ENCODE measurements at regions not wholly inside any gene's neighbourhood (a gene's known extent, or its start where the extent isn't known, plus 50 kb on each side); places are given as distances from the start of the nearest gene placed in this dataset.

DNA sequence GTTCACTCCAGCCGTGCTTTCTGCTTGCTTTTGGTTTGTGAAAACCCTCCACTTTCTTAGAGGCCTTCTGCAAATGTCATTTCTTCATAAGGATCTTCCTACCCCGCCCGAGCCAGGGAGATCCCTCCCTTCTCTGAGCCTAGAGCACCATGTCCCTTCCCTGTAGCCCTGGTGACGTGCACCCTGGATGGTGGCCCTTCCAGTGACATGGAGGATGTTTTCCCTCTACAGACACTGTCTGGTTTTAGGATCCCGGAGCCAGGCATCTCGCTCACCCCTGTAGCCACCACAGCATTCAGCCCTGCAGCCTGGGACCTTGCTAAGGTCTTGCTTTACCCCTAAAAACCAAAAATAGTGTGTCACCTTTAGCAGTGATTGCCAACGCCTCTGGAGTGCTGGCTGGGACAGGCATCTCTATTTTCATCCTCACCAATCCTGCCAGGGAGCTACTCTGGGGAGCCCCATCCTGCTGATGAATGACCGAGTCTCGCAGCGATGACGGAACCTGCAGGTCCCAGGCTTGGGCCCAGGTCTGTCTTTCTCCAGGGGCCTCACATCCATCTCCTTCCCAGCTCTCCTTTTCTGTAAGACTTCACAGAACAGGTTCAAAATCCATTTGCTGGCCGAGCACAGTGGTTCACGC, 394.1 kb upstream of the TNRC6C start:
- TF ChIP-seq, protein P1, sequence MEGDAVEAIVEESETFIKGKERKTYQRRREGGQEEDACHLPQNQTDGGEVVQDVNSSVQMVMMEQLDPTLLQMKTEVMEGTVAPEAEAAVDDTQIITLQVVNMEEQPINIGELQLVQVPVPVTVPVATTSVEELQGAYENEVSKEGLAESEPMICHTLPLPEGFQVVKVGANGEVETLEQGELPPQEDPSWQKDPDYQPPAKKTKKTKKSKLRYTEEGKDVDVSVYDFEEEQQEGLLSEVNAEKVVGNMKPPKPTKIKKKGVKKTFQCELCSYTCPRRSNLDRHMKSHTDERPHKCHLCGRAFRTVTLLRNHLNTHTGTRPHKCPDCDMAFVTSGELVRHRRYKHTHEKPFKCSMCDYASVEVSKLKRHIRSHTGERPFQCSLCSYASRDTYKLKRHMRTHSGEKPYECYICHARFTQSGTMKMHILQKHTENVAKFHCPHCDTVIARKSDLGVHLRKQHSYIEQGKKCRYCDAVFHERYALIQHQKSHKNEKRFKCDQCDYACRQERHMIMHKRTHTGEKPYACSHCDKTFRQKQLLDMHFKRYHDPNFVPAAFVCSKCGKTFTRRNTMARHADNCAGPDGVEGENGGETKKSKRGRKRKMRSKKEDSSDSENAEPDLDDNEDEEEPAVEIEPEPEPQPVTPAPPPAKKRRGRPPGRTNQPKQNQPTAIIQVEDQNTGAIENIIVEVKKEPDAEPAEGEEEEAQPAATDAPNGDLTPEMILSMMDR (IDR thresholded peaks at IDR 0.05; ENCODE audit: insufficient read depth, low read length, poor library complexity, severe bottlenecking), result no peak
- no peak for DNase-seq (ENCODE audit: extremely low read depth, insufficient read length)
- H3K27me3 ChIP-seq (replicated peaks; ENCODE audit: control insufficient read depth, insufficient read depth, low read length), result no peaks in the 10 kb centered on the region; the same call in 1 of the 2 replicates
- H3K36me3 ChIP-seq (ENCODE audit: control insufficient read depth, insufficient read depth, low read length), result no peaks in the 10 kb centered on the region
- no peak overlapping the region for H3K4me3 ChIP-seq (replicated peaks; ENCODE audit: low read depth, low read length)

DNA sequence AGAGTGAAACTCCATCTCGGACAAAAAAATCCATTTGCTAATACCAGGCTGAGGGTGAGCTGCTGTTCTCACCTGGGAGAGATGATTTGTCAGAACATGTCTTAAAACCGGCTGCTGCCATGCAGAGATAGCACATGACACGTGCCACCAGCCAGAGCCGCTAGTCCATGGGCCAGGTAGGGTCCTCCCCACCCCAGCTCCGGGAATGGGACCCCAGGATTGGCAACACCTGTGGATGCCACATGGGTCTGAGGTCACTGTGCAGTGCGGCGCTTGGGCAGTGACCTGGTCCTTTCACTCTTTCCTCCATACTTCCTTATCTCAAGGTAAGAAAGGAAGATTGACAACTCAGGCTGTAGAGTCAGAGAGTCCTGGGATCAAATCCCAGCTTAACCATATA, 393.3 kb upstream of the TNRC6C start:
- Histone ChIP-seq H3K36me3 (ENCODE audit: control insufficient read depth, insufficient read depth, low read length) (no peaks in the 10 kb centered on the region), H3K4me3 (replicated peaks; ENCODE audit: low read depth, low read length) (no peak overlapping the region), H3K27me3 (replicated peaks; ENCODE audit: control insufficient read depth, insufficient read depth, low read length) (no peaks in the 10 kb centered on the region; the same call in 1 of the 2 replicates)
- DNase-seq (ENCODE audit: extremely low read depth, insufficient read length), result no peak
- TF ChIP-seq, protein P1 (IDR thresholded peaks at IDR 0.05; ENCODE audit: insufficient read depth, low read length, poor library complexity, severe bottlenecking), result no peak

DNA sequence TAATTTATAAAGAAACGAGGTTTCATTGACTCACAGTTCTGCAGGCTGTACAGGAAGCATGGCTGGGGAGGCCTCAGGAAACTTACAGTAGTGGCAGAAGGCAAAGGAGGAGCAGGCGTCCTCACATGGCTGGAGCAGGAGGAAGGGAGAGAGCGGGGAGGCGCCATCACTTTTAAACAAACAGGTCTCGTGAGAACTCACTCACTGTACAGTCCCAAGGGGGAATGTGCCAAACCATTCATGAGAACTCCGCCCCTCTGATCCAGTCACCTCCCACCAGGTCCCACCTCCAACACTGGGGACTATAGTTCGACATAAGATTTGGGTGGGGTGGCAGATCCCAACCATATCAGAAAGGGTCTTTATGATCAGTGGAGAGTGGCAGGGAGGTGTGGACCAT, 392.4 kb upstream of the TNRC6C start:
- no peaks in the 10 kb centered on the region; the same call in 1 of the 2 replicates for H3K27me3 ChIP-seq (replicated peaks; ENCODE audit: control insufficient read depth, insufficient read depth, low read length)
- H3K4me3 ChIP-seq (replicated peaks; ENCODE audit: low read depth, low read length), result no peak overlapping the region
- no peak for DNase-seq (ENCODE audit: extremely low read depth, insufficient read length)
- TF ChIP-seq, protein P1 (IDR thresholded peaks at IDR 0.05; ENCODE audit: insufficient read depth, low read length, poor library complexity, severe bottlenecking), result no peak
- H3K36me3 ChIP-seq (ENCODE audit: control insufficient read depth, insufficient read depth, low read length), result no peaks in the 10 kb centered on the region

GRCh38 chr17:77566566-77567138, 391.9 kb upstream of the TNRC6C start:
- no peaks in the 10 kb centered on the region; the same call in 1 of the 2 replicates for H3K27me3 ChIP-seq (replicated peaks; ENCODE audit: control insufficient read depth, insufficient read depth, low read length)

DNA sequence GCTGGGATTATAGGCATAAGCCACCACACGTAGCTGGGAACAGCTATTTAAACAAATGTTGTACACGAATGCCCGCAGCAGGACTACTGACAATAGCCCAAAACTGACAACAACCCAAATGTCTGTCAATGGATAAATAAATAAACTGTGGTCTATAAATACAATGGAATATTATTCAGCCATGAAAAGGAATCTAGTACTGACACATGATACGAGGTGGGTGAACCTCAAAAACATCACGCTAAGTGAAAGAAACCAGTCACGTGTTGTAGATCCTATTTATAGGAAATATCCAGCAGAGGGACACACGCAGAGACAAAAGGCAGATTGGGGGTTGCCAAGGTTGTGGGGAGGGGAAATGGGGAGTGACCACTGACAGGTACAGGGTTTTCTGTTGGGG, 390.0 kb upstream of the TNRC6C start:
- Histone ChIP-seq H3K27me3 (replicated peaks; ENCODE audit: control insufficient read depth, insufficient read depth, low read length) (no peaks in the 10 kb centered on the region; the same call in none of the 2 replicates), H3K4me3 (replicated peaks; ENCODE audit: low read depth, low read length) (no peak overlapping the region), H3K36me3 (ENCODE audit: control insufficient read depth, insufficient read depth, low read length) (no peaks in the 10 kb centered on the region)
- TF ChIP-seq, protein P1 (IDR thresholded peaks at IDR 0.05; ENCODE audit: insufficient read depth, low read length, poor library complexity, severe bottlenecking), result no peak
- no peak for DNase-seq (ENCODE audit: extremely low read depth, insufficient read length)

More at GRCh38 chr17:77566566-77567138, 391.9 kb upstream of the TNRC6C start:
- TF ChIP-seq, protein P1 (IDR thresholded peaks at IDR 0.05; ENCODE audit: insufficient read depth, low read length, poor library complexity, severe bottlenecking), result no peak
- no peak overlapping the region for H3K4me3 ChIP-seq (replicated peaks; ENCODE audit: low read depth, low read length)
- no peaks in the 10 kb centered on the region for H3K36me3 ChIP-seq (ENCODE audit: control insufficient read depth, insufficient read depth, low read length)
- no peak for DNase-seq (ENCODE audit: extremely low read depth, insufficient read length)

Measured in GM06990 (cell line).